Choroid plexus epithelial cell (primary cell): ENCODE measurements at regions not wholly inside any gene's neighbourhood (a gene's known extent, or its start where the extent isn't known, plus 50 kb on each side); places are given as distances from the start of the nearest gene placed in this dataset.

Experiments used
- DNase-seq: peaks from one replicate; pipeline ENCODE4 v3.0.0-alpha.2; 2010; ENCODE audit warnings: low read depth
- H3K4me3 ChIP-seq: 2 replicates; pipeline ENCODE4 v1.5.1; 2011; ENCODE audit warnings: low read depth, mild to moderate bottlenecking, control low read depth, low read length, moderate library complexity
- CTCF ChIP-seq: conservative IDR thresholded peaks from 2 replicates; pipeline ENCODE4 v1.5.1; 2011; ENCODE audit warnings: low read depth, mild to moderate bottlenecking, control low read depth, inconsistent platforms, low read length, moderate library complexity

GRCh38 chr22:26910845-26911244 is 253.5 kb downstream of the MIAT start:
- no peak for DNase-seq
- no peak for TF ChIP-seq CTCF
- no peak overlapping the region for H3K4me3 ChIP-seq

- no peak for DNase-seq
- H3K4me3 ChIP-seq = no peak overlapping the region
- no peak for TF ChIP-seq CTCF
These were observed 255.4 kb downstream of the MIAT start for GRCh38 chr22:26912655-26913345.

GRCh38 chr22:26914519-26915185 is 257.3 kb downstream of the MIAT start:
- no peak for DNase-seq
- TF ChIP-seq CTCF = no peak
- H3K4me3 ChIP-seq = no peak overlapping the region

DNA sequence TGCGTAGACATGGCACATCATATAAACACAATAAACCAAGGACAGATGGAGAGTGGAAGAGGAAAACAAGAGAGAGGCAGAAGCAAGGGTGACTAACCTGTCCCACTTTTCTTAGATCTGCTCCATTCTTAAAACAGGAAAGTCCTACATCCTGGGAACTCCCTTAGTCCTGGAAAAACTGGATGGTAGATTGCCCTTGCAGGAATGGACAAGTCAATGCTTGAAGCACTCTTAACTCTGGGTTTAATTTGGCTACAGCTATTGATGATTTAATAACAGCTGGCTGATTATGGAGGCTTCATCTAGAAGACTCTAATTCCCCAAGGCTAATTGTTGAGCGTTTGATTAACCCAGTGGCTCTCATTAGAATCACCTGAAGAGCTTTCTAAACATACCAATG is 258.8 kb downstream of the MIAT start:
- no peak overlapping the region for H3K4me3 ChIP-seq
- no peak for TF ChIP-seq CTCF
- no peak for DNase-seq

GRCh38 chr22:26918226-26918625 is 260.8 kb downstream of the MIAT start:
- H3K4me3 ChIP-seq = no peak overlapping the region
- TF ChIP-seq CTCF = no peak
- no peak for DNase-seq

DNA sequence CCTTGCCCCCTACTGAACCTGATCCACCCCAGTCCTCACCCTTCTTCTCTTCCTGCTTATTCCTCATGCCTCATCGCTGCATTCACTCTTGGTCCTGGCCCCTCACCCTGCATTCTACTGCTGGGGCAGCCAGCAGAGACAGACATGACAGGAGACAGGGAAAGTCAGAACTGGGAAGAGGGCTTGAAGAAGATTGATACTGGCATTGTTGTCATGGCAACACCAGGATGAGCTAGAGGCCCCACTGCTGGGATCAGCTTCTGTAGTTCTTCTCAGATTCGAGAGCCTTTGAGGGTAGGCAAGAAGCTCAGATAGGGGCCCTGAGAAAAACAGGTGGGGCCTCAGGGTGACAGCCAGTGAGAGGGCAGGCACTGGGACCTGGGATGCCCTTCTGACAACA is 264.3 kb downstream of the MIAT start:
- no peak for DNase-seq
- H3K4me3 ChIP-seq = no peak overlapping the region
- TF ChIP-seq CTCF = no peak

DNA sequence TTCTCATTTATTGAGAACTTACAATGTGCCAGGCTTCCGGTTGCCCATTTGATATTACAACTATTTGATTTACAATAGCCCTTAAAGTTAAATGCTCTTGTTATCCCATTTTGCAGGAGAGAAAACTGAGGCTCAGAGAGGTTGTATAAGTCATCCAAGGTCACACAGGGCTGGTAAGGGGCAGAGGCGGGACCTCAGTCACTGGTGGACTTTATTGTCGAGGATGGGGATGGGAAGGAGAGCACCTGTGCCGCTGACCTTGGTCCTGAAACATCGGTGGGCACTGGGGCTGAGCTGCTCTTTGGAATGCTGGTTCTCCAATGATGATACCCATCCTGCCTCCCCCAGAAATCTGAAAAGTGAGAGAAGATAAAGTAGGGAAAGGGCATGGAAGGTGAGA is 265.4 kb downstream of the MIAT start:
- no peak for TF ChIP-seq CTCF
- no peak overlapping the region for H3K4me3 ChIP-seq
- no peak for DNase-seq
